Mammary epithelial cell (primary cell): ENCODE measurements at regions not wholly inside any gene's neighbourhood (a gene's known extent, or its start where the extent isn't known, plus 50 kb on each side); places are given as distances from the start of the nearest gene placed in this dataset.
"Not testable (repeated sequence)": the region's sequence is repeated elsewhere in the genome, so short reads cannot be mapped to it uniquely, and the experiment has no call there.

Source experiments
- CTCF ChIP-seq, 2 donors: IDR thresholded peaks in 1 of 2; conservative IDR thresholded peaks in 1 of 2; 2 replicates each; pipeline ENCODE4 v1.5.1; 2011 to 2012; ENCODE audit warnings: inconsistent platforms in 2 of 2, low read length in 2 of 2, mild to moderate bottlenecking in 2 of 2, control low read depth in 1 of 2, low read depth in 1 of 2; ENCODE audit not compliant: insufficient read depth in 1 of 2; ENCODE audit errors: extremely low read depth in 1 of 2
- EZH2 ChIP-seq: IDR thresholded peaks from 2 replicates; pipeline ENCODE4 v1.6.1; 2012; ENCODE audit warnings: low read length, inconsistent platforms, borderline replicate concordance

DNA sequence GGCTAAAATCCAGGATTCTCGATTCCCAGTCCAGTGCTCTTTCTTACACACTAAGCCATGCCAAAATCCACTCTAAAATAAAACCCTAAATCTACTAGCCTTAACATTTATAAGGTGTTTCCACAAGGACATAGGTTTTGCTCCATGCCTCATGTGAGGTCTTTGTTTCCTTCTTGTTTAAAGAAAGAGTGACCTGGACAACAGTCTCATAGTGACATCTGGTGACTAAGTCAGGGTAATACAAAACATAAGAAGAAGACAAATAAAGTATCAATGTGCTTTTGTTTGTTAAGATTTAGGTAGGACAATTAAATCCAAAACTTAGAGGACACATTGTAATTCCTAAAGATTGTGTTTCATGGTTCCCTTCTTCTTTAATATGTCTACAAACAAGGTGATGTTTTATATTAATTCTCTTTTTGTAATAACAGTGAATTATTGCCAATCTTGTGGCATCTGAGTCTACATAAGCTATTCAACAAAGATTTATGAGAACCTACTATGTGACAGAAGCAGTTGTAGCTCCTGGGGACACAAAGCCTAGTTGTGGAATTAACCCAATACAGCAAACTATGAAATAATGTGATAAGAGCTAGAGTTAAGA, 93.0 kb upstream of the TRIM77 start:
- TF ChIP-seq CTCF (conservative IDR thresholded peaks at IDR 0.05 in 1 of 2, IDR thresholded peaks at IDR 0.05 in 1 of 2; ENCODE audit: extremely low read depth in 1 of 2, insufficient read depth in 1 of 2, low read depth in 1 of 2, low read length in 2 of 2) = peak in 1 of 2 donors; percentile 33
- TF ChIP-seq EZH2 = not testable (repeated sequence)
